IMR-90 (cell line): ENCODE measurements at regions not wholly inside any gene's neighbourhood (a gene's known extent, or its start where the extent isn't known, plus 50 kb on each side); places are given as distances from the start of the nearest gene placed in this dataset.

ENCODE experiments used
- CTCF ChIP-seq: conservative IDR thresholded peaks from 2 replicates; pipeline ENCODE4 v1.5.1; 2012; ENCODE audit warnings: mild to moderate bottlenecking, low read depth, low read length, improper control_type of control experiment
- ELK1 ChIP-seq: fragments of 150-350 bp; IDR thresholded peaks from 2 replicates; pipeline ENCODE4 v1.6.1; 2016; ENCODE audit warnings: low read depth, mild to moderate bottlenecking, low read length, moderate library complexity, borderline replicate concordance
- MAZ ChIP-seq: IDR thresholded peaks from 2 replicates; pipeline ENCODE4 v1.6.1; 2012; ENCODE audit warnings: low read depth, mild to moderate bottlenecking, low read length, improper control_type of control experiment, moderate library complexity, borderline replicate concordance
- POLR2A ChIP-seq: IDR thresholded peaks from 2 replicates; pipeline ENCODE4 v1.6.1; 2012; ENCODE audit warnings: mild to moderate bottlenecking, low read depth, low read length
- RCOR1 ChIP-seq: IDR thresholded peaks from 2 replicates; pipeline ENCODE4 v1.6.1; 2012; ENCODE audit warnings: mild to moderate bottlenecking, low read length, improper control_type of control experiment; ENCODE audit not compliant: insufficient replicate concordance
- RFX5 ChIP-seq: IDR thresholded peaks from 2 replicates; pipeline ENCODE4 v1.8.0; 2012; ENCODE audit warnings: low read depth, mild to moderate bottlenecking, low read length, moderate library complexity
- USF2 ChIP-seq: fragments of 150-350 bp; IDR thresholded peaks from 2 replicates; pipeline ENCODE4 v1.6.1; 2017; ENCODE audit warnings: mild to moderate bottlenecking, antibody characterized with exemption, low read length, low read depth

GRCh38 chr7:42611289-42611928 lies 300.5 kb downstream of the C7orf25 start:
- TF ChIP-seq CTCF: no peak
- TF ChIP-seq POLR2A: no peak
- TF ChIP-seq USF2: no peak
- TF ChIP-seq RFX5: no peak
- no peak for TF ChIP-seq ELK1
- TF ChIP-seq RCOR1: no peak
- no peak for TF ChIP-seq MAZ
